UCSD-AML1 (cell line): ENCODE measurements at regions not wholly inside any gene's neighbourhood (a gene's known extent, or its start where the extent isn't known, plus 50 kb on each side); places are given as distances from the start of the nearest gene placed in this dataset.

Source experiments
- DNase-seq: peaks from one replicate; lab custom pipeline; 2025; ENCODE audit not compliant: unreplicated experiment; lab: John Stamatoyannopoulos, UW

DNA sequence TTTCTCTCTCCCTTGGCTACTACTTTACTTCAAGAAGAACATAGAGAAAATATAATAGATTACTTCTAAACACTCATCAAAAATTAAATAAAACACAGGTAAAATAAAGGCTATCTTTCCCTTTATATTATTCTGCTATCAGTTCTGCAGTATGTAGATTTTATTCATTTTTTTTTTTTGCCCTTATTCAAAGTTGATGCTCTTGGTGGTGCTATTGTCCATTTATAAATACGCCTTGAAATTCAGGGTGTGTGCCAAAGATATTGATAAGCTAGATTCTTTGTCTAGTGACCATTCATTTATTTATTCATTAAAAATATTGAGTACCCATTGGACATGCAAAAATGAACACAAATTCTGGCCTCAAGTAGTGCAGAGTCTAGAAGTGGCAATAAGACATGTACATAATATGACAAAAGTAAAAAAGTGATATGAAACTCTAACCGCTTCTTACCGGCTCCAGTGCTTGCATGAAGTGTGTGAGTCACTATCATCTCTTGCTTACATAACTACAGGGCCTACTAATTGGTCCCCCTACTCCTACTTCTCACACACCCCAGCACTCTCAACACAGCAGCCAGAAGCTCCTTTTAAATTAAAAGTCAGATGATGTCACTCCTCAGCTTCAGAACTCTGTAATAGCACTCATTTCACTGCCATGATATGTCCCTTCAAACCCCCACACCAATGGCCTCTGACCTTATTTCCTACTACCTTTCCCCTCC, 208.3 kb upstream of the FANCL start:
- DNase-seq = no peak

DNA sequence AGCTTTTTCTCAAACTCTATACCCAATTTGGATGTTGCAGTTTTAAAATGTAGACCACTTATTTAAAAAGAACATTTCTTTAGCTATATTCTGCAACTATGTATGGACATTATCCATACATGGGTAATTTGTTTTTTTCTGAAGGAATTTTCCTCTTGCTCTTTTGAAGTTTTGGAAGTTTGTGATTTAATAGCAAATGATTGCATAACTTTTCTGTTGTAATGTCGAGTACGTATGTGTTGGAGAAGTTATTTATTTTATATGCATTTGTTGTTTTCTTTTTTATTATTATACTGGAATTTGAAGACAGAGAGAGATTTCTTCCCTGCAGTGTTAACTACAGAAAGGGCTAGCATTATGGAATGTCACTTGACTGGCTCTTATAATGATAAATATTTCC, 207.7 kb upstream of the FANCL start:
- DNase-seq = no peak

DNA sequence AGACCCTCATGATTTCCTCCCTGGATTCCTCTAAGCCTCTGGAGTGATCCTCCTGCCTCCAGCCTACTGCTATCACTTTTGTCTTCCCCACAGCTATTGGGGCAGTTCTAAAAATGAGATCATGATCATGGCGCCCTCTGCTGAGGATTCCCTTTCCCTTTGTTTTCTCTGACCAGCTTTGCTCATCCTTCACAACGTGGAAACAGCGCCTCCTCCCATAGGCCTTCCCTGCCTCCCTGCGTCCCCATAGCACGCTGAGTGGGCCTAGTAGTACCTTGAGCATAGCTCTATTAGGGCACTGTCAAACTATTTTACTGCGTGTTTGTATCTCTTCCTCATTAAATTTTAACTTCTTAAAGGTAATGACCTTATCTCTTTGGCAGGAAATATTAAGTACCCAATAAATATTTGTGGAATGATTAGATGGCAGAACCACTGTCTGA, 207.0 kb upstream of the FANCL start:
- peak; percentile 42 for DNase-seq

DNA sequence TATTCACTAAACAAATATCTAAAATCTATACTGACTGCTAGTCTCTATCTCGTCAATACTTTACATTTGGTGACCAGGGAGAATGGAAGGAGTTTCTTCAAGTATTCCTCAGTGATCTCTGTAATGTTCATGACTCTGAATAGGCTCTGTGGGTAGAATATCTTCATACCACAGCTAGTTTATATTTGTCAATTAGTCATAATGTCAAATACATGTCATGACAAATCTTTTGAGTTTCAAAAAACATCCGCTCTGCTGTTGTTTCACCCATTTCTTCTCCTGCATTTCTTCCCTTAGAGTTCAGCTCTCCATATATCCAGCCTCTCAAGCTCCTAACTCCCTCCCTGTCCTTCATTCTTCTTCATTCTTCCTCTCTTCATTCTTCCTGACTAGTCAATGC, 206.5 kb upstream of the FANCL start:
- no peak for DNase-seq

DNA sequence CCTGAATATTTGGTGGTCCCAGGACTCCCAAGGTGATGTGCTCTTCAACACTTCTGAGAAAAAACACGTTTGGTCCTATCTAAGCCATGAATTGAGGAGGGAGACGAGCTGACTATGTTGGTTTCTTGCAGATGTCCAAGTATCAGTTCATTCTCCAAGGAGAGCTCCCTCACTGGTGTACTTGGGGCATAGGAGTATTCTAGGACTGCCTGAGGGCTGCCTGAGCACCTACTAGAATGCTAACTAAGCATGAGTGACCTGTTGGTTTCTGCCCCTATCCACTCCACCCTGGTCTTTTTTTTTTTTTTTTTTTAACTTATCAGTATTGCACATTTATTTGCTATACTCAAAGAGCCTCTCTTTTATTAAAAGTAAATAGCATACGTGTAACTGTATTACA, 200.5 kb upstream of the FANCL start:
- no peak for DNase-seq

DNA sequence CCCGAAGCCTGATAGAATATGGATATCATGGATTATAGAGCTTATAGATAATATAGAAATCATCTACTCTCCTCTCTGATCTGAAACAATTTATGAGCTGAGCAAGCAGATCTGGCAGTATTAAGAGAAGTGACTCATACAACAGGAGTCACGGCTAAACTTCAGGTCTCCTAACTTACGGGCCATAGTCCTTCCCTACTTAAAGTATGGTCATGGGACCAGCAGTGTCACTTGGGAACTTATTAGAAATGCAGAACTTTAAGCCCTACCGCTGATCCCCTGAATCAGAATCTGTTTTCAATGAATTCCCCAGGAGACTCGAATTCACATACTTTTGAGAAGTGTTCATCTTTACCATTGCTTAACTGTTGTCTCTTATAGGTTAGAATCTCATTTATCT, 195.7 kb upstream of the FANCL start:
- no peak for DNase-seq

DNA sequence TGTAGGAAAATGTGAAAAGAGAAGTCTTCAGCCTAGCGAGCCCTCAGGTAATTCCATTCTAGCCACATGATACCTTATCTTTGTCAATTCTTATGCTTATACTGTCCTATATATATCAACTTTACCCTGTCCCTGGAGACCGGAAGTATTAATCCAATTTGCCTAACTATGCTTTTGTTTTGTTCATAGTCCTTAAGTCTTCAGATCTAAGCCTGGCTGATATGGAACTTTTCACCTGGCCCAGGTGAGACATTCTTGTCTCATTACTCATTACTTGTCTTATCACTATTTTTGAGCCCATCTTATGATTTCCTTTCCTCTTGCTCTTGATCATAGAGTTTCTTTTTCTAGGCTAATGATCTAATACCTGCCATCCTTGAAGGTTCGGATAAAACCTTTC, 194.1 kb upstream of the FANCL start:
- DNase-seq = no peak

DNA sequence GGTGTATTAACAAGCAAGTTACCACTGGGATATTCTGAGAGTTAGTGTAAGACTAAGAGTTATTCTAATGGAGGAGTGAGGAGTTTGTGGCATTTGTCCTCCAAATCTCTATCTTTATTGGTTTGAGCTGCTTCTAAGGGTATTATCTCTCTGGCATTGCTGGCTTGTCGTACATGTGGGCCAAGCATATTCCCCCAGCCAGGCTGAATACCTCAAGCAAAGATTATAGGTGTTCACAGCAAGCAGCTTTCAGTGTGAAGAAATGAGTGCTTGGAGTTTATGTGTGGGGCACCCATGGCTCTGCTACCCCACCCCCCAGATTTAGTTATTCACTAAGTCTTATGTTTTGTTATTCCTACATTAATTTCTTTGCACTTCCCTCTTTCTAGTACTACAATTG, 193.6 kb upstream of the FANCL start:
- no peak for DNase-seq

DNA sequence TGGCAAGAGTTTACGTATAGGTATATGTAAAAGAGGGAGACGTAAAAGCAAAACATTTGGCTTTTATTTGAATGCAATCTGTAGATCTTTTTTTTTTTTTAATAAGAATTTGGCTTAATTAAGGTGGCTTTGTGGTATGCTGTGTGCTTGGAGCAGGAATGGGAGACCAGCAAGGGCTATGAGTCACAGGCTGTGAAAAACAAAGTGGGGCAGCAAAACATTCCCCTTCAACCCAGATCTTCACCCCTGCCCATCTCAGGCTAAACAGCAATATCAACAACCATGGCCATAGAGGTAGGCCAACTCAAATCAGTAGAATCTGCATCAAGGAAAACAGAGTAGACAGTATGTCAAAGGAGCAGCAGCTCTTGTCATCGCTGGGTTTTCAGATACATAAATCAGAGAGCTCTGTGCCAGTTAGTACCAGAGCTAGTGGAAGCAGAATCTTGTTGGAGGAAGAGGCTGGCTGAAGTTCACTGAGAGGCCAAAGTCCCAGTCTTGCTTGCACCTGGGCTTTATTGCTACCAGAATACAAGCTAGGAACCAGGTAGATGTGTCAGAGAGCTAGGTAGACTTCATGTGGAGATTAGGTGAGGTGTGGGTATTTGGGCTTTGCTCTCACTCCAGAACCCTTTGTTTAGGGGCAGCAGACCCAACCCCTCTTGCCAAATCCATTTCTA, 191.5 kb upstream of the FANCL start:
- DNase-seq = no peak

DNA sequence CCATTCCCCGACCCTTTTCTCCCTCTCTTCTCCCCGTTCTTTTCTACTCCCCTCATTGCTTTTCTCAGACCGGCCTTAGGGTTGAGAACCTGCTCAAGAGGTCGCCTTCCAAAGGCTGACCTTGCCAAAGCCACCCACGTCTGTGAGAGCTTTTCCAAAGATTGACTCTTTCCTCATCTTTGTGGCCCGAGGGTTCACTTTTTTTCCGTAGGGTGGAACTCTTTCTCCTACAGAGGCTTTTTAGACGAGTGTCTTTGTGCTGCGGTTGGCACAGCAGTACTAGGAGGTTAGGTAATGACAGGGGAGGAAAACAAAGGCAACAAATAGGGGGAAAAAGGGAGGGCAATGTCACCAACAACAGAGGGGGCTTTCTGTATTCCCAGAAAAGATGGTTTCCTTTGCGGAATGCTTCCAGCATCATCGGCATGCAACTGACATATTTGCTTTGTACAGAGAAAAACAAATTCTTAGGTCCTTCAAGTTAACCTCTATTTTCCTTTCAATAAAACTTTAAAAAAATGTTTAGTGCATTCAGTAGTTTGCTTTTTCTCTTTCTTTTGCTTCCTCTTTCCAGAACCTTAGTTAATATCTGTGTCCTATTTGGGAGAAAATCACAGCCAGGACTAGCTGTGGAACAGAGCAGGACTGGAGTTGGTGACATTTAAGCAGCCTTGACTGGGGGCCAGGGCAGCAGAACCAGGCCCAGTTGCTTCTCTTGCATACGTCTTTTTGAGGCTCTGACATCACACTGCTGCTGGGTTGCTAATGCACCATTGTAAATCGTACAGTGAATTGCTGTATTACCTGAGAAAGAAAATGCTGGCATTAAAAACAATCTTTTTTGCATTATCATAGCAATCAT, 188.1 kb upstream of the FANCL start:
- no peak for DNase-seq

DNA sequence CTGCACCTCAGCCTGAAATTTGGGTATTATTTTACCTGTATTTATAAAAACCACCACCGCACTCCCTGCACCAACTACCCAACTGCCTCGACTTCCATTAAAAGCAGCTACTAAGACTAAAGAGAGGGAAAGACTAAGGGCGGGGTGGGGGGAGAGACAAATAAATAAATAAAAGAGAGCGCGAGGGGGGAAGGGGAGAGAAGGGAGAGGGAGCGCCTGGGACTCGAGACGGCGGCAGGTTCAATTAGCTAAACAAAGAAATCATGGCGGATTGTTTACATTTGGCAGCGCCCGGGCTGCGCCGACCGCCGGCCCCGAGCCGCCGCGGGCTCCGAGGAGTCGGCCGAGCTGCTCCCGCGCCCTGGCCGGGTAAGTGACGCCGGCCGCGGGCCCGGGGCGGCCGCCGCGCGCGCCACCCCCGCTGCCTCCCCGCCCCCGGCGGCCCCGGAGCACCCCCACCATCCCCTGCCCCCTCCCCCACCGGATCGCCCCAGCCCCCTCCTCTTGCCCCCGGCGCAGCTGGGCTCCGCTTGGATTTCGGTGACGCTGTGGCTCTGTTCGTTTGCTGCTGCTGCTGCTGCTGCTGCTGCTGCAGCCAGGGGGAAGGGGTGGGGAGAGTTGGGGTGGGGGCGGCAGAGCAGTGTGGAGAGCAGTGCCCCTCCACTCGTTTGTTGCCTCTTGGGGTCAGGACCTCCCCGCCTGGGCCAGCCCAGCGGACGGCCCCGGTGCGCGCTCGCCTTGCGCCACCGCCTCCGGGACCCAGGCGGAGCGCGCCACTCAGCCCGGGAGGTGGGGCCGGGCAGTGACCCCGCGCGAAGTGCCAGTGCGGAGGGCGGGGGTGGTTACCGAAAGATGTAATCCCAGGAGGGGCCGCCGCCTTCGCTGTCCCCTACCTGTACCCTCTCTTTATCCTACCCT, 187.2 kb upstream of the FANCL start:
- no peak for DNase-seq

DNA sequence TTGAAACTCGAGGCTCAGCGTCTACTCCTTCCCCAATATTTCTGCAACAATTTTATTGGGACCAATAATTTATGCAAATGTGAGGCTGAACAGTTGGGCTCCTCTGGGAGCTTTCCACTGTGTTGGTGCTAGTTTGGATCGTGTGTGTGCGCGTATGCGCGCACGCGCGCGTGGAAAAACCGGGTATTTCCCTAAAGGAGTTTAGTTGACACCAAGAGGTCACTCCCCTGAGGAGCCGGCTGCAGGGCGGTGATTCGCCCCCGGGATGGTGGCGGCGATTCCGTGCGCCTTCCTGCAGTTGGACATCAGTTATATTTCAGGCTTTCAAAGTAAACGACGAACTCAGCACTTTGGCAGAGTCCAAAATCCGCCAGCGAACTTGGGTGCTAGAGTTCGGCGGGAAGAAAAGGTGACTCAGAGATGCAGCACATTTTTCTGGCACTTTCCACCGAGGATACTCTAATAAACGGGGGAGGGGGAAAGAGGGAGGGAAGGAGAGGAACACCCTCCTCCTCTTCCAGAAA, 186.5 kb upstream of the FANCL start:
- peak; percentile 19 for DNase-seq

DNA sequence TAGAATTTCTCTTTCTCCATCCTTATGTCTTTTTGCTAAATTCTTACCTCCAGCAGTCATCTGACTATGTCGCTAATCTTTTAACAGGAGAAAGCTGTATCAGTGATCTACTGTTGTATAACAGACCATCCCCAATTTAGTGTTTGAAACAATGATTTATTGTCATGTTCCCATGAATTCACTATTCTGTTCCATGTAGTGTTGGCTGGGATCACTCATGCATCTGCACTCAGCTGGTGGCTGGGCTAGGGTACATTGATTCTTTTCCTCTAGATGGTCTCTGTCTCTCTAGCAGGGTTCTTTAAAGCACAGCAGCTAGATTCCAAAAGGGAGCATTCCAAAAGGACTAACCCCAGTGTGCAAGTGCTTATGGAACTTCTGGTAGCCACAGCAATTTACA, 184.2 kb upstream of the FANCL start:
- no peak for DNase-seq

DNA sequence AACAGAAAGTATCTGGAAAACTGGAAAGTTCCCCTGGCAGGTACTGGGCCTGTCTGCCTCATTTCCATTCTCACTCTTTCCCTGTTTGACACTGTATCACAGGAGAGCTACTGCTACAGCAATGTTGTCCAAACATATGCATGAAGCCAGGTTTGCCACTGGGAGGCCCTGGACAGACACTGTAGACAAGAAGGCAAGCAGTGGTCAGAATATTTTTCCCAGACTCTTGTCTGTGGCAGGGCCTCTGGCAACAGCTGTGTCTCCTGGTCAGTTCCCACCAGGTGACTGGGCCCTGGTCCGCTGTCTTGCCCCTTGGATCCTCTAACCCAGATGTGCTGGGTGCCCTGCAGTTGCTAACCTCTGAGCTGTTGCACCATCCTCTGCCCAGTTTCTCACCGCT, 178.9 kb upstream of the FANCL start:
- DNase-seq = no peak

DNA sequence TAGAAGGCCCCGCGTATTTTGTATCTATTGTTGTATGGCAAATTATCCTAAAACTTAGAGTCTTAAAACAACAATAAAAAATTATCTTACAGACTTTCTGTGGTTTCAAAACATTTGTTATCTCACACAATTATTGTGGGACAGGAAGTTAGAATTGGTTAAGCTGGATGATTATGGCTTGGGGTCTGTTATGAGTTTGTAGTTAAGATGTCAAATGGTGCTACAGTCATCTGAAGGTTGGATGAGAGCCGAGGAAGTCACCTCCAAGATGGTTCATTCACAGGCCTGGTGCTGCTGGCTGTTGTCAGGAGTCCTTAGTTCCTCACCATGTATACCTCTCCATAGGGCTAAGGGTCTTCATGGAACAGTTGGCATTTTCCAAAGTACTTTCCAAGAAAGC, 175.6 kb upstream of the FANCL start:
- no peak for DNase-seq

DNA sequence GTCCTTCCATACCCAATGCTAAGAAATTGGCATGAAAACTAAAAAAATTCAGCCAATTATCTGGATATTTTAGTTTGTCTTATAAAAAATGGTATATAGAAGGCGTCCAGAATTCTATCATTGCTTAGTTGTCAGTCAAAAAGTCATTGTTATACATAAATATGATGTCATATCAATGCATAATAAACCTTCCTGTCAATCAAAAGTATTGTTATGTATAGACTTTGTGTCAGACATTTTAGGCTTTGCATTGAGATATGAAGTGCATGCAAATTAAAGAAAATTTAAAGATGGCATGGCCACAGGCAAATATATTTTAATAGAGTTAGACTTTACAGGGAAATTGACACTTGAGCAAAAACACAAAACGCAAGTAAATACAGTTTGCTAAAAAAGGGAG, 173.4 kb upstream of the FANCL start:
- DNase-seq = no peak

DNA sequence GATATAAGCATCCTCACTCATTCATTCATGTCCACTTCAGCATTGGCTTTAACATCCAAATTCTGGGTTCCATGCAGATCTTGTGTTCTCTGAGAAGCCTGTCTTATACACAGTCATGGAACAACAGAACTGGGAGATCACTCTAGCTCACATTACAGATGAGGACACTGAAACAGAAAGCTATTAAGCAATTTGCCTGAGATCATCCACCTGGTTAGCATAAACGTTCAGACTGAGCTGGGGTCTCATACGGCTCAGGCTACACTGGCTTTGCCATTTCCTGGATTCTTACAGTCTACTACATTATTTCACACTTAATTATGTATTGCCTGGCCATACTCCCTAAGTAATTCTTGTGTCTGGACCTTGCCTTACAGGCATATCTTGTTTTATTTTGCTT, 169.4 kb upstream of the FANCL start:
- DNase-seq = no peak

DNA sequence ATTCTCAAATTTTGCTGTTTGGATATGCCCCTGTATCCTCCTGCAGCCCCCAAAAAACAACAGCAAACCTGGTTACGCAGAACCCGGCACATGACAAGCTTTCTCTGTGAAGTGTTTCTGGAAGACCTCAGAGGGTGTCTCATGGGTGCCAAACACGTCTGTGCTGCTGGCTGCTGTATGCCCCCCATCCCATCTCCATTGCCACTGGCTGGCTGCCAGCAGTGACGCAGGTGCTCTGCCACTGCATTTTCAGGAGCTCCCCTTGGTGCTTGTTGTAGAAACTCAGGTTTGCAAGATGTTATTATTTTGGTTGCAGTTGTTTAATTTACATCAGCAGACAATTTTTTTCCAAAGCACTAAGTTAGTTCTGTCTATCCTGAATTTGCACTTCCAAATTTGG, 166.4 kb upstream of the FANCL start:
- no peak for DNase-seq

DNA sequence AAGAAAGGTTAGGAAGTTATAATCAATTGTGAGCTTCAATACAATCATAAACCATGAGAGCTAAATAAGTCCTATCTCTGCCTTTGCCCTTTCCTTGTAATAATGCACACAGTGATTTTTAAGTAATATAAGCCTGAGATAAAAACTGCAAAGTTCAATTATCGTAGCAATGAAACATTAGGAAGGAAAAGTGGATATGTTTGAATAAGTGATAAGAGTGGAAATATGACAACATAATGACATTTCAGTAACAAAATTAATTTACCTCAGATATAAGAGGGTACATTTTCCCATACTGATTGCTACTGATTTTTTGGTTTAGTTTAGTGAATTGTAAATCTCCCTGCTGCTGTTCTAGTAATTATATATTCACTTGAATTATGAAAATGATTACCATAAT, 164.2 kb upstream of the FANCL start:
- no peak for DNase-seq

DNA sequence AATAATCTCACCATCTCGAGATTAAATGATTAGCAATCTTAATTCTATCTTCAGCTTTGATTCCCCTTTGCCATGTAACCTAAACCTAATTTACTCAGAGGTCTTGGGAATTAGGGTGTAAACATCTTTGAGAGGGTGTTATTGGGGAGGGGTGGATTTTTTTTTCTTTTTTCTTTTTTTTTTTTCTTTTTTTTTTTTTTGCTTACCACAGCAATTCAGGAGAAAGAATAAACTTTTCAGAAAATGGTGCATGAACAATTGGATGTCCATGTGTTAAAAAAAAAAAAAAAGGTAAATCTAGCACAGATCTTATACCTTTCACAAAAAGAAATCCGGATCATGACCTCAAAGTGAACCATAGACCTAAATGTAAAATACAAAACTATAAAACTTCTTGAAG, 160.8 kb upstream of the FANCL start:
- no peak for DNase-seq

DNA sequence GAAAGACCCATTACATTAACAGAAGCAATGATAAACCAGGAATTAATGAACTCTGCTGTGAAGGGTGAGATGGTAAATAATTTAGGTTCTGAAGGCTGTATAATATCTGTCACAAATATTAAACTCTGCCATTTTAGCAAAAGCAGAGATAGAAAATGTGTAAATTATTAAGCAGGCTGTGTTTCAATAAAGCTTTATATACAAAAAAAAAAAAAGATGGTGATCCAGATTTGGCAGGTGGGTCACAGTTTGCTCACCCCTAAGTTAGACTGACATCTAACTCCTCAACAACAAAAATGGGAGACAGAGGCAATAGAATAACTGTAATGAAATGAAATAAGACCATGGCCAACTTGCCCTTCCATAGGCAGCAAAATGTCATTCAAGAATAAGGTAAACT, 157.3 kb upstream of the FANCL start:
- no peak for DNase-seq
